ENCODE measurements at regions not wholly inside any gene's neighbourhood (a gene's known extent, or its start where the extent isn't known, plus 50 kb on each side); places are given as distances from the start of the nearest gene placed in this dataset.

- TF ChIP-seq POLR2AphosphoS5 (IDR thresholded peaks at IDR 0.05; ENCODE audit: low read depth, low read length) (no peak), REST (IDR thresholded peaks at IDR 0.05; ENCODE audit: insufficient read depth in 1 of 2, low read depth in 2 of 2, low read length in 2 of 2) (no peak), FOXP2 (optimal IDR thresholded peaks at IDR 0.05; ENCODE audit: borderline replicate concordance, extremely low read depth, extremely low read length, insufficient read depth) (no peak), TAF1 (IDR thresholded peaks at IDR 0.05; ENCODE audit: borderline replicate concordance, insufficient read depth, low read length) (no peak), SIN3A (IDR thresholded peaks at IDR 0.05; ENCODE audit: borderline replicate concordance, insufficient read depth, low read length) (no peak)
Measured at GRCh38 chr6:8652710-8653109, 217.4 kb upstream of the SLC35B3 start.

- TF ChIP-seq SIN3A (IDR thresholded peaks at IDR 0.05; ENCODE audit: borderline replicate concordance, insufficient read depth, low read length), result no peak
- no peak for TF ChIP-seq POLR2AphosphoS5 (IDR thresholded peaks at IDR 0.05; ENCODE audit: low read depth, low read length)
- no peak for TF ChIP-seq TAF1 (IDR thresholded peaks at IDR 0.05; ENCODE audit: borderline replicate concordance, insufficient read depth, low read length)
- TF ChIP-seq FOXP2 (optimal IDR thresholded peaks at IDR 0.05; ENCODE audit: borderline replicate concordance, extremely low read depth, extremely low read length, insufficient read depth), result no peak
- no peak for TF ChIP-seq REST (IDR thresholded peaks at IDR 0.05; ENCODE audit: insufficient read depth in 1 of 2, low read depth in 2 of 2, low read length in 2 of 2)
Measured at GRCh38 chr6:8651998-8652397, 216.7 kb upstream of the SLC35B3 start.

GRCh38 chr6:8645212-8645611 is 209.9 kb upstream of the SLC35B3 start:
- TF ChIP-seq SIN3A (IDR thresholded peaks at IDR 0.05; ENCODE audit: borderline replicate concordance, insufficient read depth, low read length) (no peak), REST (IDR thresholded peaks at IDR 0.05; ENCODE audit: insufficient read depth in 1 of 2, low read depth in 2 of 2, low read length in 2 of 2) (no peak), FOXP2 (optimal IDR thresholded peaks at IDR 0.05; ENCODE audit: borderline replicate concordance, extremely low read depth, extremely low read length, insufficient read depth) (no peak), POLR2AphosphoS5 (IDR thresholded peaks at IDR 0.05; ENCODE audit: low read depth, low read length) (no peak), TAF1 (IDR thresholded peaks at IDR 0.05; ENCODE audit: borderline replicate concordance, insufficient read depth, low read length) (no peak)

GRCh38 chr6:8644306-8644705 is 209.0 kb upstream of the SLC35B3 start:
- TF ChIP-seq FOXP2 (optimal IDR thresholded peaks at IDR 0.05; ENCODE audit: borderline replicate concordance, extremely low read depth, extremely low read length, insufficient read depth), result no peak
- TF ChIP-seq SIN3A (IDR thresholded peaks at IDR 0.05; ENCODE audit: borderline replicate concordance, insufficient read depth, low read length), result no peak
- TF ChIP-seq POLR2AphosphoS5 (IDR thresholded peaks at IDR 0.05; ENCODE audit: low read depth, low read length), result no peak
- TF ChIP-seq REST (IDR thresholded peaks at IDR 0.05; ENCODE audit: insufficient read depth in 1 of 2, low read depth in 2 of 2, low read length in 2 of 2), result no peak
- TF ChIP-seq TAF1 (IDR thresholded peaks at IDR 0.05; ENCODE audit: borderline replicate concordance, insufficient read depth, low read length), result no peak

GRCh38 chr6:8642854-8643253 is 207.5 kb upstream of the SLC35B3 start:
- TF ChIP-seq TAF1 (IDR thresholded peaks at IDR 0.05; ENCODE audit: borderline replicate concordance, insufficient read depth, low read length) (no peak), POLR2AphosphoS5 (IDR thresholded peaks at IDR 0.05; ENCODE audit: low read depth, low read length) (no peak), SIN3A (IDR thresholded peaks at IDR 0.05; ENCODE audit: borderline replicate concordance, insufficient read depth, low read length) (no peak), FOXP2 (optimal IDR thresholded peaks at IDR 0.05; ENCODE audit: borderline replicate concordance, extremely low read depth, extremely low read length, insufficient read depth) (no peak), REST (IDR thresholded peaks at IDR 0.05; ENCODE audit: insufficient read depth in 1 of 2, low read depth in 2 of 2, low read length in 2 of 2) (no peak)

Data from PFSK-1 (cell line).